Lung microvascular endothelial cell (primary cell): ENCODE measurements at regions not wholly inside any gene's neighbourhood (a gene's known extent, or its start where the extent isn't known, plus 50 kb on each side); places are given as distances from the start of the nearest gene placed in this dataset.

ENCODE experiments used
- DNase-seq, 2 donors: peaks; one replicate each; pipeline versions ENCODE4 v3.0.0 to v3.0.0-alpha.2; 2010; ENCODE audit warnings: low read depth in 2 of 2

DNA sequence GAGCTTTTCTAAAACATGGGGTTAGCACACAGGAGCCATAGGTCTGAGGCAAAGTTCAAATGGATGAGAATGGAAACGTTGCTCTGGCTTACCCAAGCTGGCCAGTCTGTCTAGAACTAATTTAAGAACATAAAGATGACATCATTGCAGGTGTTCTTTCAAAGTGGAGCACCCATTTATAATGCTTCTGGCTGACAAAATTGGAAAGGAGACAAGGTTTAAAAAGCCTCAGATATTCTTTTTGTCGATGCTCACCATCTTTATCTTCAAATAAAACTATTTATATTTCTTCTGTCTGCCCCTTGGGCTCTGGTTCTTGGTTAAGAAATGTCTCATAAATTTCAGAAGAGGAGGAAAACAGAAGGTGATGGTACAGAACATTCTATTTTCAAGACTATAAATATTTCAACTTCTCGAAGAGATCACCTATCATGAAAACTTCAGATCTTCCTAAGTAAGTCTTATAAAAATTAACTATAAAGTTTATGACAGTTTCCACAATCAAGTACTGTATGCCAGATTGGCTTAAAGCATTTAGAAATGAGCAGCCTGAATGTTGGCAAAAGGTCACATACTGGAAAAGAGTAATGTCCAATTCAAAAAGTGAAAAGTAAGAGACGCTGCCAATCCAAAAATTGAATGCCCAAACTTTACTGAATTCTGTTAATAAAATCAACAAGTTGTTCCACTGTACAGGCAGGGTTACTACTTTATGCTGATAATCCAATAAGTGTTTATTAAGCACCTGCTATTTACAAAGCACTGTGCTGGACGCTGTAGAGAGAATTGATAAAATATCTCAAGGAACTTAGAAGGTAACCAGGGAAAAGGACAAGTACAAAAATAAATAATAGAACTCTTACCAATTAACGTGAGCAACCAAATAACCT lies 92.0 kb downstream of the ETS2 start:
- DNase-seq, result no peak

DNA sequence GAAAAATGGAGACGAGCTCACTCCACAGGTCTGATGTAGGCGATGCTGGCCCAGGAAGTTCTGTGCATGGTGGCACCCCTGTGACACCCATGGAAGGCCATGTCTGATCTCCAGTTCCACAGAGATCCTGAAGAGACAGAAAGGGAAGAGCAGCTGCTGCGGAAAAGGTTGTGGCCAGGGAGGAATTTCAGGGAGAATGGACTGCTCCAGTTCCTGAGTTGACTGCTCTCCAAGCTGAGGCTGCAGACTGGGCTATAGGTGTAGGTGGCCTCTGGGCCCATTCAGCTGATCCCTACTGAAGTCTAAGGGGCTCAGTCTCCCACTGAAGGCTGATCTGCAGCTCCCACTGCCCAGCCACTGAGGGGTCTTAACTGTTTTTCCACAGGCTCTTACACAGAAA lies 89.2 kb downstream of the ETS2 start:
- no peak for DNase-seq

DNA sequence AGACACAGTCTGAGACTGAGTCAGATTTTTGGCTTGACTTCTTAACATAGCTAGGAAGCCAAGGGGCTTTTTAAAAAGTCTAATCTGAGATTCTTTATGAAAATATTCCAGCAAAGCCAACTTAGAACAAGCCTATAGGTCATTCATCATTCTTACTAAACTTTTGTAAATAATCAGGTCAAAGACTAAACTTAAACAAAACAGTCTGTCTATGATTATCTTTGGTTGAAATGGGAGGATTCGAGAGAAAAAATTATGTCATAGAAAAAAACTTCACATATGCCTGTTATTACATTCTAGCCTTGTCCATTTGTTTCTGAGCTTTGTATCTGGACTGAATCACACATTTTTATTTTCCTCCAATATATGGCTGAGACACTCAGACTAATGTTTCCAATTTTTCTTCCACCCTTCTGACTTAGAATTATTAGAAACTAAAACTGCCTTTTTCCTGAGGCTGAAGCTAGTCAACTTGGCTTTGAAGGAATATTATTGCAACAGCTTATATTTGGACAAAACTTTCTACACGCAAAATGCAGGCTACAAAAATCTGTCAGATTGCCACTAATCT lies 83.3 kb downstream of the ETS2 start:
- DNase-seq, result no peak

DNA sequence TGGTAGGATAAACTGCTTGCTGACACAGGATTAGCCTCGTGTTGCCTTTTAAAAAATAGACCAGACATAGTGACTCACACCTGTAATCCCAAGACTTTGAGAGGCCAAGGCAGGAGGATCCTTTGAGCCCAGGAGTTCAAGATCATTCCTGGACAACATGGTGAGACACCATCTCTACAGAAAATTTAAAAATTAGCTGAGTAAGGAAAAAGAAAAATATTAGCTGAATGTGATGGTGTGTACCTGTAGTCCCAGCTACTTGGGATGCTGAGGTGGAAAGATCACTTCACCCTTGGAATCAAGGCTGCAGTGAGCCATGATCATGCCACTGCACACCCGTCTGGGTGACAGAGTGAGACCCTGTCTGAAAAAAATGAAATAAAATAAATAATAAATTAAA lies 82.0 kb downstream of the ETS2 start:
- no peak for DNase-seq

DNA sequence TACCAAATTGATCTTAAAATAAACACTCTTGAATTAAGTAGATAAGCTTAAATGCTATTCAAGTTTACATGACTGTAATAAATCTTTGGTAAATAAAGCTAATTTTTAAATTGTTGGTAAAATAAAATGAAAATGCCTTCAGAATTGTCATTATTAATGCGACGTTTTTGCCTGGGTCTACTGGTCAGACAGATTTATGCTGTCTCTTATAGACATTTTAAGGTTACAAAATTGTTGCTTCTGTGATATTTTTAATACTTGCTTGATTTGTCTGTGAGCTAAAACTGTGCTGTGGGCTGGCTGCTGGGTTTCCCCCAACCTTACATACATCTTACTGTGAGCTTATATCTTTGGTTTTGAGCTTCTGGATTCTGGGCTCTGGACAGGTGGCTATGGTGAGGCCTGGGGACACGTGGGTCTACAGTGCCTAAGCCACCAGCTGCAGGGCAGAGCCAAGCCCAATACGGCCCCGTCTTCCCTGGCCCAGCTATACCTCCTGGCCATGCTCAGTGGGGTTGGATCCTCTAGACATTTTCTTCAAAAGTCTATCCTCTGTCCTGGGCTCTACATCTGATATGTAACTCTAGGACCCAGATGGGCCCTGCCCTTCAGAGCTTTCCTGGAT lies 81.4 kb downstream of the ETS2 start:
- DNase-seq, result no peak

DNA sequence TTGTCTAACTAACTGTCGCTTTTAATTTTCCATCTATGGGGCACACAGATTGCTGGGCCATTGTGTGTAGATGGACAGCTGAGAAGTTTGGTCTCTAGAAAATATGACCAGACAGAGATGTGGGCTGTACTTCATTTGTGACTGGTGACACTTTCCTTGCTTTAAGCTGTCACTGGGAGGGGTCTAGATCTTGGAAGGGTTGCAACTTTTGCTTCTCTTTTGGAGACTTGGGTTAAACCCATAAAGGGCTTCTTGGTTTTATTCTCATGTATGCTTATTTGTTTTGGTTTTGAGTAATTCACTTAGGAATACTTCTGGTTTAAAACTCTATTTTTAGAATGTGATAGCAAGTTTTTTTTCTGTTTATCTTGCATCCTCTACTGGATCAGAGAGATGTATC lies 80.2 kb downstream of the ETS2 start:
- no peak for DNase-seq

DNA sequence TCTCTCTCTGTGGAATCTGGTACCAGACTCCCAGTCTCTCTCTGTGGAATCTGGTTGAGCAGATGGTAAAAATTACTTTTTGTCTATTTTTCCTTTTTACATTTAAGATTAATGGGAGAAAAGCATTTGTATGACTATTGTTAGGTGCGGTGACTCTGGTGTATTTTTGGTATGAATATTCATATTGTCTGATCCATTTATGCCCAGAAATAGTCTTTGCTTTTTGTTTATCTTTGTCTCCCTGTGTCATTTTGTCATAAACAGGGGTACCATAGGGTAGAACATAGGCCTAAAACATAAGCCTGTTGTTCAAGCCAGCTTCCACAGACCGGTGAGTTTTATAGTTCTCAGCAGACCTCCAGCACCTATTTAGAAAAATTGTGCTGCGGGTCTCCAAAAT lies 78.7 kb downstream of the ETS2 start:
- DNase-seq, result no peak

DNA sequence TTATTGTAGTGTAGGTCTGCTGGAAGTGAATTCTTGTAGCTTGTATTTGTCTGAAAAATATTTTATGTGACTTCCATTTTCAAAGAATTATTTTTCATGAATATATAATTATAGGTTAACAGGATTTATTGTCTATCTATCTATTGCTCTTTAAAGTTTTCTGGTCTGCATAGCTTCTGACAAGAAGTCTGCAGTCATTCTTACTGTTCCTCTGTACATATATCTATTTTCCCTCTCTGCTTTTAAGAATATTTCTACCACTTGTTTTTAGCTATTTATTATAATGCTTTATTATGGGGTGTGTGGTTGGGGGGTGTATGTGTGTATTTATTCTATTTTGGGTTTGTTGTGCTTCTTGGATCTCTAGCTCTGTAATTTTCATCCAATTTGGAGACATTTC lies 77.4 kb downstream of the ETS2 start:
- no peak for DNase-seq

DNA sequence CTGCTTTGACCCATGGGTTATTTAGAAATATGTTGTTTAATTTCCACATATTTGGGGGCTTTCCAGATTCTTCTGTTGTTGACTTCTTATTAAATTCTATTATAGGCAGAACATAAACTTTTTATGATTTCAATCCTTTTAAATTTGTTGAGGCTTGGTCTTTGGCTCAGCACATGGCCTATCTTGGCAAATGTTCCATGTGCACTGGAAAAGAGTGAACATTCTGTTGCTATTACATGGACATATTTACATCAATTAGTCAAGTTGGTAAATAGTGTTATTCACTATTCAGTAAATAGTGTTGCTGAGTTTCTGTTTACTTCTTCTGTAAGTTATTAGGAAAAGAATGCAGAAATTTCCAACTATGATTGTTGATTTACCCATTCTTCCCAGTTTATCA lies 75.4 kb downstream of the ETS2 start:
- no peak for DNase-seq

DNA sequence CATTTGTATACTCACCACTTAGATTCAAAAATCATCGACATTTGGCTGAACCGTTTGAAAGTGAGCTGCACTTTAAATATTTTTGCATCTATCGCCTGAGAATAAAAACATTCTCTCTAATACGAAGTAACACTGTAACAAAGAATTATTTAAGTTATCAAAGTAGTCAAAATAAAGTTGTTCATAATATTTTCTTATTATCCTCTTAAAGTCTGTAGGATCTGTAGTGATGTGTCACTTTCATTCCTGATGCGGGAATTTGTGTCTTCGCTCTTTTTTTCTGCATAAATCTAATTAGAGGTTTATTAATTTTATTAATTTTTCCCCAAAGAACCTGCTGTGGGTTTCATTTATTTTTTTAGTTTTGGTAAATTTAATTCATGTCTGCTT lies 74.8 kb downstream of the ETS2 start:
- DNase-seq, result no peak

DNA sequence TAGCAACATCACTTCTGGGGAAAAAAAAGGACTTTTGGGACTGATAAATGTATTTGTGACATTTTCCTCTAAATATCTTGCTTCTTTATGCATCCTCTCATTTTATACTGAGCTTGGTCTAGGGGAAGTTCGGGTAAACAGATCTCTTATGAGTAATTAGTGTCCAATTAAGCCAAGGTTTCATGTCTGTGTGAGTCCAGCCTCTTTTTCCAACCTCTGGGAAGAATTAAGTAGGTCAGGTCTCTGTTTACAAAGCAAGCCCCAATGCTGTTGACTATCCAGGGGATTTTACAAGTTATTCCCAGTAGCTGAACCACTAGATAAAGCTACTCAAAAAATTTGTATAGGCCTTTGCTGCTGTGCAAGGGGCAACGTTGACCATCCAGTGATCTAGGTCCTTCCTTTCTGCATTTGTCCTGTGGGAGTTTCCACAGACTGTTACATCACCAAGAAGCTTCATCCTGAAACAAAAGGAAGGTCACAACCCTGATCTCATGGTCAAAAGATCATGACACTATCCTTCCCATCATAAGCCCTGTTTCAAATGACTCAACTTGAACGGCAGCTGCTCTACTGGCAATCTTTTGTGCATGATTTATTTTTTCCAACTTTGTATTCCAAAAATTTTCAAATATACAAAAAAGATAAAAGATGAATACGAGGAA lies 74.3 kb downstream of the ETS2 start:
- DNase-seq, result no peak

DNA sequence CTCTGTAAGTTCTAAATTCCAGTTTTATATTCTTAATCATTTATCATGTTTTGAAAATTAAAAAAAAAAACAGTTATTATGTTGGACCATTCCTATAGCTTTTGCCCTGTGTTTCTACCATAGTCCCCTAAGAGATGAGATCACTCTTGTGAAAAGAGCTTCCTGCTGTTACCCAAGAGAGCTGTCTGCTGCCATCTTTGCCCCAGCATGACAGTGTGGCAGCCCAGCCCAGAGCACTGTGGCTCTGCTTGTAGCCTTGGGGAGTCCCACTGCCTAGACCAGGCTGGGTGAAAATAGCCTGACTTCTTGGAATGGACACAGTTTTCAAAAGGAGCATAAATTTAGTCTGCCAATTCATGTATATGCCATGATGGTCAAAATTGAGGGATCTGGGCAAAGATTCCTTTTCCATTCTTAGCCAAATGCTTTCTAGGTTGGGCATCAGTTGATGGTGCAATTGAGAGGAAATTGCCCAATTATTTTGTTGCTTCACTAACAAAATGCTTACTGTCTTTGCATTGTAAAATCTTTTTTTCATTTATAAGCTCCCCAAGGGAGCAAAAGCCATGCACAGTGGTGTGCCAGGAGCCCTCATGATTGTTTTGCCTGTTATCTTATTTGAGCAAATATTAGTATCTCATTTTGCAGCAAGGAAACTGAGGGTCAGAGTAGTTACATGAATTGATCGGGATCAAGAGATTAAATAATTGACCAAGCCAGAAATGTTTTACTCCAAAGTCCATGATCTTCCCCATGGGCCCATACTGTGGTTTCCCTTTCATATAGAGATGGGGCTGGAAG lies 72.8 kb downstream of the ETS2 start:
- no peak for DNase-seq

DNA sequence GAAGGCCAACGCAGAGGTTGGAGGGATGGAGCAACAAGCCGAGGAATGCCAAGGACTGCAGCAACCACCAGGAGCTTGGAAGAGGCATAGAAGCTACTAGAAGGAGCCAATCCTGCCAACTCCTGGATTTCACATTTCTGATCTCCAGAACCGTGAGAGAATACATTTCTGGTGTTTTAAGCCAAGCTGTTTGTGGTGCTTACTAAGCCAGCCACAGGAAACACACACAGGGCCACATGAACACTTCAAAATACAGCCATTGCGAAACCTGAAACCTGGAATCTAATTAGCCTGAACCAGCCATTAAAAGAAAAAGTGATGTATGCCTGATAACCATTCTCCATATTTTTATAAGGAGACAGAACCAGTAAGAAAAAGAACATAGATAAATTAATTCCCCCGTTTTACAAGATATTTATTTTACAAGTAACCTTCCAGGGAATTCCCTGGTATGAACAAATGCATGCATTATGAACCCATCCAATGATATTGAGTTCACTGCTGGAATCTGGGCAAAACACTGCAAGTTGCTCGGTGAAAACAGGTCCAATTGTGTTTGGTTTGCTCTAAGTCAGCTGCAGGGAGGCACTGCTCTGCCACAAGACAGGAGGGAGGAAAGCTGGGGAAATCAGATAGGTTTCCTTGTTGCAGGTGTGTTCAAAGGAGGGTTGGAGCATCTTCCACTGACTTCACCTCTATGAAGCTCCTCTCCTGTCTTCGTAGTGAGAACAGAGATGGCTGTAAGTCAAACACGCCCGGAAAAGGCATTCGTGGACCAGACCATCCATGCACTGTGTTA lies 70.2 kb downstream of the ETS2 start:
- DNase-seq, result no peak
